HUDEP-2 (cell line): ENCODE measurements at regions not wholly inside any gene's neighbourhood (a gene's known extent, or its start where the extent isn't known, plus 50 kb on each side); places are given as distances from the start of the nearest gene placed in this dataset.
"Not testable (repeated sequence)": the region's sequence is repeated elsewhere in the genome, so short reads cannot be mapped to it uniquely, and the experiment has no call there.

Experiments
- DNase-seq, 76 experiments: peaks; one replicate each; lab custom pipeline; 2025; ENCODE audit not compliant: unreplicated experiment in 76 of 76; lab: John Stamatoyannopoulos, UW

DNA sequence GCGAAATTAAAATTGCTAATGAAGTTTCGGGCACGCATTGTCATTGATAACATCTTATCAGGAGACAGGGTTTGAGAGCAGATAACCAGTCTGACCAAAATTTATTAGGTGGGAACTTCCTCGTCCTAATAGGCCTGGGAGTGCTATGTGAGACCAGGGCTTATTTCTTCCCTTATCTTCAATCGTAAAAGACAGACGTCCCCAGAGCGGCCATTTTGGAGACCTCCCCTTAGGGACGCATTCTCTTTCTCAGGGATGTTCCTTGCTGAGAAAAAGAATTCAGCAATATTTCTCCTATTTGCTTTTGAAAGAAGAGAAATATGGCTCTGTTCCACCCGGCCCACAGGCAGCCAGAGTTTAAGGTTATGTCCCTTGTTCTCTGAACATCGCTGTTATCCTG is 184.7 kb downstream of the OSTF1 start:
- DNase-seq = not testable (repeated sequence)

GRCh38 chr9:75274781-75275180 is 186.5 kb downstream of the OSTF1 start:
- DNase-seq = no peak

DNA sequence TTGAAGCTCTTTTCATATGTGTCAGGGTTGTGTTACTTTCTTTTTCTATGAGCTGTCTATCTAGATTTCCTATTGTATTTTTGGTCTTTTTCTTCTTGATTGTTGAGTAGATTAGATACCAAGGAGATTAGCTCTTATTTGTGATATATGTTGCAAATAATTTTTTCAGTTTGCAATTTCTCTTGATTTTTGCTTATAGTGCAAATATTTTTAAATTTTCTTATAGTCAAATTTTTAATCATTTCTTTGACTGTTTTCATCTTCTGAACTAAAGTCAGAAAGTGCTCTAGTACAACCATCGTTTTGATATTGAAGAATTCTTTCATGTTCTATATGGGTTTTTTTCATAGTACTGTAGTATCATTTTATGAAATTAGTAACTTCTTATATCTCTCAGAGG is 193.7 kb downstream of the OSTF1 start:
- no peak for DNase-seq

DNA sequence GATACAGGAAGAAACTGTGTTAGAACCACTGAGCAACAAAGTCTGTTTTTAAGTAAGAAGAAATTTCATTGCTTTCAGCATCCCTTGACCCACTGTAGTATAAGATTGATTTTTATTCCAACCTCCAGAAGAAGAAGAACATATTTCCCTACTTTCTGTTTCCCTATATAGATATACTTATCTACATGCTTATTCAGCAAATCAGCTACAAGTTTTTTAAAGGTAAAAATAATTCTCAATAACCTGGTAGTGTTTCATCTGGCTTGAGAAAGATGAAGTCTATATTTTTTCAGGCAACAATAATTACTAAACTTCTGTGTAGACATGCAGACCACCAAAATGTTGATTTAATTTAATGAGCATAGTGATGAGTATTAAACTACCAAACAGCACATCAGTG is 201.0 kb downstream of the OSTF1 start:
- no peak for DNase-seq

- no peak for DNase-seq
Observed at GRCh38 chr9:75299324-75299723, 211.0 kb downstream of the OSTF1 start.

GRCh38 chr9:75333624-75334023 is 245.3 kb downstream of the OSTF1 start:
- DNase-seq = no peak

- DNase-seq = no peak
Observed at GRCh38 chr9:75358846-75359245, 270.5 kb downstream of the OSTF1 start.

DNA sequence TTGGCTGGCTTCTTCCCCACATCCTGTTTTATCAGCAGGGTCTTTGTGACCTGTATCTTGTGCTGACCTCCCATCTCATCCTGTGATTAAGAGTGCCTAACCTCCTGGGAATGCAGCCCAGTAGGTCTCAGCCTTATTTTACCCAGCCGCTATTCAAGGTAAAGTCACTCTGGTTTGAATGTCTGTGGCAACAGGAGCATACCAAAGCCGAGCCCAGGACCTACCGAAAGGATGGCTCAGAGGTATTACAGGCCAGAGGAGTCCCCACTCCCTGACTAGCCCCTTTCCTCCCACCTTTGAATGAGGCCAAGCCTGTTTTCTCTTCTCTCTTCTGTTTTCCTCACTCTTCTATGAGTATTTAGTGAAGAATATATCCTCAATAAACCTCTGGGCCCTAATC is 271.3 kb downstream of the OSTF1 start:
- no peak for DNase-seq

- no peak for DNase-seq
Observed at GRCh38 chr9:75360252-75360651, 271.9 kb downstream of the OSTF1 start.

GRCh38 chr9:75362446-75362845 is 274.1 kb downstream of the OSTF1 start:
- DNase-seq = not testable (repeated sequence)

- DNase-seq = no peak
Observed at GRCh38 chr9:75365196-75365595, 276.9 kb downstream of the OSTF1 start.

DNA sequence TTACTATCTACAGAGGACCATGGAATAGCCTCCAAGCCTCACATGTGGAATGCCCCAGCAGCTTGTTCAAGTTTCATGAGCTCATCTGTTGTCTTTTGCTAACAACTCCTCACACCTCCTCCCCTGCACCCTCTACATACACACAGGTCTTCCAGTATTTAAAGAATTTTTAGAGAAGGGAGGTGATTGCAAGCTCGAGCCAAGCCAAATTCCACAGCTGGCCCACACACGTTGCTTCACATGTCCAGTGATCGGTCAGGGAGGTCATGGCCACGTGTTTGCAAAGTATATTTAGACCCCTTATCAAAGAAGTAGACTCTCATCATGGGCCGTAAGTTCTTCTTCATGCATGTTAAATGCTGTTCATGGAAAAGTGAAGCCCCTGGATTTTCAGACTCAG is 281.7 kb downstream of the OSTF1 start:
- DNase-seq = no peak

DNA sequence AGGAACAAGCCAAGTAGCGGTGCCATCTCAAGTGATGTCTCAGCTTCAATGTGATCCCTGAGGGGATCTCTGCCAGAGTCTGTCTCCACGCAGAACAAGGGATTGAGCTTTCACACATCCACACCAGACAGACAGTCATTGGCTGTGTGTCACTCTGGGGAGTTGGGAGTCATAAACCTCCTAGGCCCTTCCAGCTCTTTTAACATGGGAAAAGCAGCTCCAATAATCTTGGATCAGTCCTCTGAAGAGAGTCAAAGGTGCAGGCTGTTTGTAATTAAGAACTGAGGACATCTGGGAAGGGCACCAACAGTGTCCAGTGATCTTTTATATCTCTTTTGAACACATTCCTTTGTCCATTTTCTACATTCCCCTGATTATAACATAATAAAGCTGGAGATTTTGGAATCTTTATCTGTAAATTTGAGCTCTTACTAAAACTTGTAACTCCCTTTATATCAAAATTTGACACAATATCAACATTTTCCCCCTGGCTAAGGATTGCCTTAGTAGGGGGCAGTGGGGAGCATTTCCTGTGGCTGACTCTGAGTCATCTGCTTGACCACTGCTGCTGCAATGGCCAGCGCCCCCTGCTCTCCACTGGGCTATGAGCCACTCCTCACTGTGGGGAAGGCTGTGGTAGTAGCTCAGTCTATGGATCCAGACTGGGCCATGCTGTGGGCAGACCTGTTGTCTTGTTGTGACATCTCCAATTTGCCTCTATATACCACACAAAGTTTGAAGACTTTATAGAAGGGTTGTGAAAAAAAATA is 284.4 kb downstream of the OSTF1 start:
- DNase-seq = no peak

GRCh38 chr9:75376680-75377254 is 288.5 kb downstream of the OSTF1 start:
- no peak for DNase-seq

DNA sequence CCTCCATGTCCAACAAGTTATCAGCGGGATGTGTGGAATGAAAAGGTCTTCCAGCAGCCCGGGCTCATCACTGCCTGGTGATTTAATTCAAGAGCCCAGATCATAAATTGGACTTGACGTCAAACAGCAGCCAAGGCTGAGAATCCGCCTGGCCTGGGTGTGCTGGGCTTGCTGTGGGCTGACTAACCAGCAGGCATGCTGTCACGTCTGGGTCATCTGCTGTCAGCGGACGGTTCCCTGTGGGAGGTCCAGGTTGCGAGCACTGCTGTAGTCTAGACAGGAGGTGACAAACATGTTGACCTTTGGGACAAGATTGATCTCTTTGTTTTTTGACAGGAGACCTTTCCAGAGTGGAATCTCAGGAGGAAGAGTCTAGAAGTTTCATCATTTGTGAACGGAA is 289.7 kb downstream of the OSTF1 start:
- DNase-seq = no peak

DNA sequence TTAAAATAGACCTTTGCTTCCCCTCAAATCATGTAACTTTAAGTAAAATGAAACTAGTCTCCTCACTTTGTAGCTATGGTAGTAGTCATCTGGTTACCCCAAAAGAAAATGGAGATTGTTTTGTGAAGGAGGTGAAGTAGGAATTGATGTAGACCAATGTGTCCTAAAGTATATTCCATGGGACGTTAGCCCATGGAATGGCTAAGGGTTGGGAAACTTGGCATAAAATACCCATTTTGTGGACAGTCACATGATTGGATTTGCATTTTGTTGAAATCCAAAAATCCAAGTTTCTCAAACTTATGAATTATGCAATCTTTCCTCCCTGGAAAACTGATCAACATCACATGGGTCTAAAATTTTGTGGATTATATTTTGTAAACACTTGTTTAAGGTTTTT is 290.6 kb downstream of the OSTF1 start:
- no peak for DNase-seq

- no peak for DNase-seq
Observed at GRCh38 chr9:75382126-75382525, 293.8 kb downstream of the OSTF1 start.

GRCh38 chr9:75383420-75384034 is 295.2 kb downstream of the OSTF1 start:
- not testable (repeated sequence) for DNase-seq

DNA sequence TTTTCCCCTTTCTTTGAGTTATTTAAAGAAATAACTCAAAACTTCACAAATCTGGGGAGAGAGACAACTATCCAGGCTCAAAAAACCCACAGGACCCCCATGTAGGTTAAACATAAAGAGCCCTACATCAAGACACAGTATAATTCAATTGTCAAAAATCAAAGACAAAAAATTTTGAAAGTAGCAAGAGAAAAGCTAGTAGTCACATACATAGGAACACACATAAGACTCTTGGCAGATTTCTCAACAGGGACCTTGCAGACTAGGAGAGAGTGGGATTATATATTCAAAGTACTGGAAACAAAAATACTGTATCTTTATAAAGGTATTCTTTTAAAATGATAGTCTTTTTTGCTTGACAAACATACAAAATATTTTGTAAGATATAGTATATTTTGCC is 296.9 kb downstream of the OSTF1 start:
- DNase-seq = no peak

GRCh38 chr9:75389101-75389500 is 300.8 kb downstream of the OSTF1 start:
- no peak for DNase-seq

- DNase-seq = no peak
Observed at GRCh38 chr9:75390951-75391350, 302.6 kb downstream of the OSTF1 start.

GRCh38 chr9:75391497-75391896 is 303.2 kb downstream of the OSTF1 start:
- no peak for DNase-seq
